Heart left ventricle (tissue), 16 donors: ENCODE measurements at regions not wholly inside any gene's neighbourhood (a gene's known extent, or its start where the extent isn't known, plus 50 kb on each side); places are given as distances from the start of the nearest gene placed in this dataset.
"Not testable (repeated sequence)": the region's sequence is repeated elsewhere in the genome, so short reads cannot be mapped to it uniquely, and the experiment has no call there.

Source experiments
- ATAC-seq, 4 donors: fragments of 200-7000 bp; cut with Tn5 transposase; one replicate each; pipeline ENCODE4 v1.9.1; 2020 to 2022; ENCODE audit warnings: moderate library complexity in 4 of 4, mild to moderate bottlenecking in 3 of 4, moderate number of reproducible peaks in 1 of 4
- DNase-seq, 5 donors: peaks; one replicate each; pipeline ENCODE4 v3.0.0-alpha.2; 2020
- H3K27ac ChIP-seq, 12 donors: fragments of 200-600 bp; sonication (generic) in 4 of 12; one replicate each; pipeline versions ENCODE4 v1.5.0 to v1.8.0; 2016 to 2022; ENCODE audit warnings: mild to moderate bottlenecking in 2 of 12
- H3K27me3 ChIP-seq, 9 donors: fragments of 200-600 bp; sonication (generic) in 2 of 9; one replicate each; pipeline versions ENCODE4 v1.5.1 to v1.8.0; 2016 to 2022; ENCODE audit warnings: mild to moderate bottlenecking in 3 of 9
- H3K36me3 ChIP-seq, 9 donors: fragments of 200-600 bp; sonication (generic) in 2 of 9; one replicate each; pipeline versions ENCODE4 v1.5.0 to v1.8.0; 2018 to 2022; ENCODE audit warnings: mild to moderate bottlenecking in 2 of 9
- H3K4me1 ChIP-seq, 12 donors: fragments of 200-600 bp; sonication (generic) in 4 of 12; one replicate each; pipeline versions ENCODE4 v1.5.0 to v1.8.0; 2016 to 2022; ENCODE audit warnings: mild to moderate bottlenecking in 3 of 12
- H3K4me3 ChIP-seq, 12 donors: fragments of 200-600 bp; sonication (generic) in 4 of 12; one replicate each; pipeline versions ENCODE4 v1.5.0 to v1.8.0; 2017 to 2022; ENCODE audit warnings: mild to moderate bottlenecking in 9 of 12, moderate library complexity in 4 of 12
- H3K9me3 ChIP-seq, 12 donors: fragments of 200-600 bp; sonication (generic) in 4 of 12; one replicate each; pipeline versions ENCODE4 v1.5.0 to v1.8.0; 2016 to 2022; ENCODE audit warnings: mild to moderate bottlenecking in 1 of 12
- POLR2A ChIP-seq, 2 donors: fragments of 450-650 bp; IDR thresholded peaks; one replicate each; pipeline ENCODE4 v1.6.1; 2017; ENCODE audit warnings: antibody characterized with exemption in 2 of 2, mild to moderate bottlenecking in 2 of 2, moderate library complexity in 2 of 2
- WGBS, 4 donors: extraction: QIAGEN DNeasy Blood & Tissue Kit in 2 of 4; methylation state at CpG; one replicate each; pipeline versions ENCODE4 v1.1.5 to v1.1.7; 2013 to 2018; 5-methylcytosine and 5-hydroxymethylcytosine counted together
- intact Hi-C, 10 donors: fragments of 100-400 bp; cut with DNase I; formaldehyde crosslinking; loops; one replicate each; pipeline versions ENCODE4 v1.11.1 to v1.14.2; 2022
- TF ChIP-seq, protein P1 (sequence below), 12 donors: fragments of 200-600 bp; sonication (generic) in 4 of 12; IDR thresholded peaks; one replicate each; pipeline versions ENCODE4 v1.5.0 to v1.8.0; 2018 to 2022; ENCODE audit warnings: antibody characterized with exemption in 12 of 12, mild to moderate bottlenecking in 5 of 12
- donor health status: ischemic (EF 13 %, LVEDD 7.1; RV severe dilation, severe dysfunction).
- donor health status: healthy with polysubstance abuse.
- donor health status: DM: no; HTN: yes; CAD: no.
- donor health status: DM: no; HTN: no; CAD: no.
- donor health status: ischemic (EF 25% LVEDD 6.9; RV normal size, moderate dysfunction).
- donor health status: ischemic (EF 25% LVEDD 5.7; RV mildly dilated, moderate dysfunction).
- donor health status: healthy.
- donor health status: DM: yes; HTN: yes; CAD: no.
- donor health status: ischemic (EF 35%, LVEDD 5.7; RV mildly dilated, moderate dysfunction).
- donor health status: nonischemic (EF 11% LVEDD 7.7; RV severe dilation, severe dysfunction).
- donor health status: DM: yes; HTN: yes; CAD: no.
- donor health status: PGD.
- donor health status: ischemic (EF 29% LVEDD 5.4; RV normal size, mild dysfunction).
- donor health status: nonischemic (EF 23%, LVEDD 6.1; RV moderate dilation, normal function).

GRCh38 chr17:63293323-63294075 is 152.6 kb downstream of the CYB561 start:
- Histone ChIP-seq H3K9me3 (peaks cover 0 to 27% (median 12%) of the 10 kb centered on the region in 12 donors), H3K27ac (peak overlapping the region in 2 of 12 donors; percentile 4 to 34), H3K36me3 (peaks cover 0 to 7% (median 0%) of the 10 kb centered on the region in 9 donors), H3K4me3 (no peak overlapping the region), H3K27me3 (no peaks in the 10 kb centered on the region), H3K4me1 (peaks cover 0 to 17% (median 0%) of the 10 kb centered on the region in 12 donors)
- no peak for TF ChIP-seq POLR2A (IDR thresholded peaks at IDR 0.05)
- TF ChIP-seq, protein P1, sequence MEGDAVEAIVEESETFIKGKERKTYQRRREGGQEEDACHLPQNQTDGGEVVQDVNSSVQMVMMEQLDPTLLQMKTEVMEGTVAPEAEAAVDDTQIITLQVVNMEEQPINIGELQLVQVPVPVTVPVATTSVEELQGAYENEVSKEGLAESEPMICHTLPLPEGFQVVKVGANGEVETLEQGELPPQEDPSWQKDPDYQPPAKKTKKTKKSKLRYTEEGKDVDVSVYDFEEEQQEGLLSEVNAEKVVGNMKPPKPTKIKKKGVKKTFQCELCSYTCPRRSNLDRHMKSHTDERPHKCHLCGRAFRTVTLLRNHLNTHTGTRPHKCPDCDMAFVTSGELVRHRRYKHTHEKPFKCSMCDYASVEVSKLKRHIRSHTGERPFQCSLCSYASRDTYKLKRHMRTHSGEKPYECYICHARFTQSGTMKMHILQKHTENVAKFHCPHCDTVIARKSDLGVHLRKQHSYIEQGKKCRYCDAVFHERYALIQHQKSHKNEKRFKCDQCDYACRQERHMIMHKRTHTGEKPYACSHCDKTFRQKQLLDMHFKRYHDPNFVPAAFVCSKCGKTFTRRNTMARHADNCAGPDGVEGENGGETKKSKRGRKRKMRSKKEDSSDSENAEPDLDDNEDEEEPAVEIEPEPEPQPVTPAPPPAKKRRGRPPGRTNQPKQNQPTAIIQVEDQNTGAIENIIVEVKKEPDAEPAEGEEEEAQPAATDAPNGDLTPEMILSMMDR (IDR thresholded peaks at IDR 0.05), result no peak
- WGBS, 4 donors, result 68 to 86% (median 80%) methylated on average over 4 of the region's 4 CpGs
- DNase-seq, result no peak
- intact Hi-C loops, result no loop called here
- peak in 1 of 4 donors; percentile 83 for ATAC-seq

DNA sequence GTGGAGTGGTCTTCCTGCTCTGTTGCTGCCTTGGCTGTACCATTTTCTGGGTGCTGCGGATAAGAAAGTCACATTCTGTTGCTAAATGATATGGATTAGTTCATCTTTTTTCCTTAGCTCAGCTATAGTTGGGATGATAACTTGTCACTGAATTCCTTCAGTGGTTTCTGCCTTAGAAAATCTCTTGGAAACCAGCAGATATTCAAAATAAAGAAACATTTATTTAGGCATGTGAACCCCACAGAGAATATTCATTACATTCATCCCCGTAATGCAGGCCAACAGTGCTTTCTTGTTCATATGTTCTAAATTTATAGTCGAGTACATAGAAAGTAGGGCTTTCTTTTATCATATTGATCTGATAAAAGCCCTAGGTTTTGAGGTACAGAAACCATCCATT is 151.3 kb downstream of the CYB561 start:
- peaks cover 0 to 7% (median 0%) of the 10 kb centered on the region in 9 donors for H3K36me3 ChIP-seq
- 87 to 91% (median 89%) methylated on average over 3 of the region's 3 CpGs for WGBS, 4 donors
- H3K4me3 ChIP-seq, result no peak overlapping the region
- TF ChIP-seq POLR2A (IDR thresholded peaks at IDR 0.05), result no peak
- TF ChIP-seq, protein P1 (IDR thresholded peaks at IDR 0.05), result no peak
- peaks cover 0 to 17% (median 0%) of the 10 kb centered on the region in 12 donors for H3K4me1 ChIP-seq
- no peaks in the 10 kb centered on the region for H3K27me3 ChIP-seq
- DNase-seq (no peak), ATAC-seq (no peak)
- H3K27ac ChIP-seq, result peak overlapping the region in 2 of 12 donors; percentile 7 to 28
- peaks cover 0 to 38% (median 19%) of the 10 kb centered on the region in 12 donors for H3K9me3 ChIP-seq
- intact Hi-C loops, result no loop called here

- peaks cover 0 to 43% (median 19%) of the 10 kb centered on the region in 12 donors for H3K9me3 ChIP-seq
- ATAC-seq, result peak in 1 of 4 donors; percentile 67
- no peak for DNase-seq
- peak overlapping the region in 1 of 12 donors; percentile 21 for H3K27ac ChIP-seq
- H3K36me3 ChIP-seq, result peaks cover 0 to 7% (median 0%) of the 10 kb centered on the region in 9 donors
- peaks cover 0 to 17% (median 0%) of the 10 kb centered on the region in 12 donors for H3K4me1 ChIP-seq
- TF ChIP-seq POLR2A (IDR thresholded peaks at IDR 0.05), result no peak
- TF ChIP-seq, protein P1 (IDR thresholded peaks at IDR 0.05), result no peak
- no peaks in the 10 kb centered on the region for H3K27me3 ChIP-seq
- H3K4me3 ChIP-seq, result no peak overlapping the region
- intact Hi-C loops, result no loop called here
- WGBS, 4 donors, result 22 to 38% (median 36%) methylated on average over 2 of the region's 2 CpGs
Measured at GRCh38 chr17:63295288-63295687, 150.8 kb downstream of the CYB561 start.

DNA sequence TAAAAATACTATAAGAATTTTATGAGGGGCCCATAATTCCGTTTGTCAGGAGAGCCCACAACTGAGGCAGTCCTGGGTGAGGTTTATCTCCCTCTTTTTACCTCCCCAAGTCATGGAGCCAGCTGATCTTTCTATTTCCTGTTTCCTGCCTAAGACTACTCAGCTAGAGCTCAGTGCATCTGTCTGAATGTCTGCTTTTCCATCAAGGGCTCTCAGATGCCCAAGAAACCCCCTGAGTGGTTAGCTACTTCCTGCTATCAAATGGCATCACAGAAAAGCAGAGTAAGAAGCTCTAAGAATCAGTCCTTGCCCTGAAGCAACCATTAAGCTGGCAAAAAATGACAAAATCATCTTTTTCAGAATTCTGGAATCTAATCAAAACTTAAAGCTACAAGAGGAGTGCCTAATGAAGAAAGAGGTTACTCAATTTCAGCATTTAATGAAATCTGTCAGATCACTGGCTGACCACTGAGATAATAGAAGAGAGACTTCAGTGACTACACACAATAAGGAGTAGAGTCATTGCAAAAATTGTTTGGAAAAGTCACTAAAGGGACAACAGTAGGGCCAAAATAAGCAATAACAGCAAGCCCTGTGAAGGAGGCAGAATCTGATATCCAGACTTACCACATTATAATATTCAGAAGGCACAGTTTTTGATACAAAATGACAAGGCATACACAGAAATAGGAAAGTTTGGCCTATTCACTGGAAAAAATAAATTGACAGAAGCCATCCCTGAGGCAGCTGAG is 150.1 kb downstream of the CYB561 start:
- peaks cover 0 to 49% (median 19%) of the 10 kb centered on the region in 12 donors for H3K9me3 ChIP-seq
- no peak for ATAC-seq
- TF ChIP-seq, protein P1 (IDR thresholded peaks at IDR 0.05), result no peak
- no peak for TF ChIP-seq POLR2A (IDR thresholded peaks at IDR 0.05)
- 85 to 95% (median 89%) methylated on average over 1 of the region's 1 CpG for WGBS, 4 donors
- H3K4me3 ChIP-seq, result no peak overlapping the region
- intact Hi-C loops, result no loop called here
- DNase-seq, result no peak
- peak overlapping the region in 1 of 12 donors; percentile 21 for H3K27ac ChIP-seq
- peaks cover 0 to 17% (median 0%) of the 10 kb centered on the region in 12 donors for H3K4me1 ChIP-seq
- no peaks in the 10 kb centered on the region for H3K27me3 ChIP-seq
- peaks cover 0 to 7% (median 0%) of the 10 kb centered on the region in 9 donors for H3K36me3 ChIP-seq

GRCh38 chr17:63298916-63299315 is 147.2 kb downstream of the CYB561 start:
- H3K36me3 ChIP-seq, H3K27ac ChIP-seq, intact Hi-C loops, ATAC-seq, DNase-seq, H3K4me3 ChIP-seq, H3K4me1 ChIP-seq, H3K27me3 ChIP-seq: not testable (repeated sequence)
- H3K9me3 ChIP-seq, result peaks cover 0 to 57% (median 19%) of the 10 kb centered on the region in 12 donors
- 96 to 100% (median 100%) methylated on average over 1 of the region's 1 CpG for WGBS, 4 donors
